ENCODE measurements at regions not wholly inside any gene's neighbourhood (a gene's known extent, or its start where the extent isn't known, plus 50 kb on each side); places are given as distances from the start of the nearest gene placed in this dataset.
"Not testable (repeated sequence)": the region's sequence is repeated elsewhere in the genome, so short reads cannot be mapped to it uniquely, and the experiment has no call there.

DNA sequence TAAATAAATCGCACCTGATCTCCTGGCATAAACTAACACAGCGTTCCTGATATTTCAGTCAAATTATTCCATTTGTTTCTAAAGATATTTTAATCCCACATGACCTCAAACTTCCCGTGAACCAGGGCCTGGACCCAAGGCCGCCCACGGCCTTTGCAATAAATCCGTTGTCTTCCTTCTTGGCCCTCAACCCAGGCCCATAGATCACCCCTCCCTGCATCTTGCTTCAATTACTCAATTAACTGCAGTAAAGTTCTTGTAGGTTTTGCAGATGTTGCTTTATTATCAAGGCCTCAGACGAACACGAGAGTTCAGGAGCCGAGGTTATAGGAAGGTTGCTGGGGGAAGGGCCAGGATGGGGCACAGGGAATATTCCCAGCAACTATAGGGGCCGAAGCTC, 249.4 kb downstream of the RAB11FIP2 start:
- DNase-seq, result no peak

DNA sequence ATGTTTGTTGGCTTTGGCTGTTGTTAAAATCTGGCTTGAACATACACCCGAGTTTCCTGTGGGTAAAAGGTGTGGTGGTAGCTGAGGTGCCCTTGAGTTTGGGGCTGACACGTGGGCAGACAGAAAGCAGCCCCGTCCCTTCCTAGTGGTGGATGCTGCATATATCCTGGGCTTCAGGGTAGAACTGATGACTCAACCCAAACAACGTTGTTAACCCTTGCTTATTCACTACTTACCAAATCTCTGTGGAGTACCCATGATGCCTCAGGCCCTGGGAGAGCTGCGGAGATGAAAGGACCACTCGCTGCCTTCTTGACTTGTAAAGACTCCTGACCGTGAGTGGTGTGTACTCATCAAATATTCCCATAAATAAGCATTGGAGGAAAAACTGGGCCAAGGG, 245.1 kb downstream of the RAB11FIP2 start:
- DNase-seq, result no peak

DNA sequence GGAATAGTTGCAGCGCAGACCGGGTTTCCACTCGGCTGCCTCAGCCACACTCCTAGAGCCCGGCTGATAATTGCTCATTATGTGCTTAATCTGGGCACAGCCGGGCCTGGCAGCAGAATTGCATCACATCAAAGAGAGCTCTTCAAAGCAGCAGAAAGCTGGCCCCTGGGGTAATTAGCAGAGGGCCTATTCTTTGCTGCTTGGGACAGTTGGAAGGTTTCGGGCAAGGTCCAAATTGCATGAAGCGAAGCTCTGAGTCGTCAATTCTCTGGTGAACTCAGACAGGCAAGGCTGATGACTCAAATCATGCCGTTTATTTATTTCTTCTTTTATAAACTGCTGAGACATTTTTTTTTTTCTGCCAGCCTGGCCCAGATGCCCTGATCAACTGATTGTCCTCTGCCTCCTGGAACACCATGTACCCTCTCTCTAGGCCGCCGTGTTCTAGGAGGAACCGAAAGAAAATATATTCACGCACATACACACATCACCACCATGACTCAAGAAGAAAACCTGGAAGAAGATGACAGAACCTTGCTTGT, 242.2 kb downstream of the RAB11FIP2 start:
- DNase-seq, result no peak

DNA sequence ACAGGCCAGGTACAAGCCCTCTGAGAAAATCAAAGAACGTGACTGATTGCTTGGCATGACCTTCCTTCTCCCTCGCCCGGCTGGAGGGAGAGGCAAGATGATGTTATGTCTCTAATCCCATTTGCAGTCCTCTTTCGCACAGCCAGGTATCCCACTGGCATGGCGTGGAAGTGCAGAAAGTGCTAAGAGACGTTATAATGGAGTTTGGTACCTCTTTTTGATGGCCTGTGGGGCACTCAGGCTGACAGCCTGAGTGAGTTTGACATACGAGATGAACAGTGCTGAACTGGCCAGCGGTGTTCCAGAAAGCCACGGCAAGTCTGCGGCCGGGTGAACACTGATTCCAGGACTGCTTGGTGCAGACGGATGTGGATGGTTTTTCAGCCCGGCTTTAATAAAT, 241.6 kb downstream of the RAB11FIP2 start:
- no peak for DNase-seq

DNA sequence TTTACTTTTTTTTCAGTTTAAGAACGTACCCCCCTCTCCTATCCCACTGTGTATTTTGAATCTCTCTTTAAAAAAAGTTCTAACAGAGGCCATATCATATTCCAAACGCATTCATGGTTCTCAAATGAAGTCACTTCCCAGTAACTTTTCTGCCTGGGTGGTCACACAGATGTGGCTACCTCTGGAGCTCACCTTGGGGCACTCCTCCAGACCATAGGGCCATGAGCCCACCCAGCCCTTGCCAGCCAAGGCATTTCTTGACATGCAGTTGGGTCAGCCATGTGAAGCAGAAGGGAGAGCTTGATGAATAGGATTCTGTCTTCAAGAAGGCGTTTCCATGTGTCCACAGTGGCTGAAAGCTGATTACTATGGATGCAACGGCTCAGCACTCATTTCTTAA, 239.3 kb downstream of the RAB11FIP2 start:
- DNase-seq, result no peak

GRCh38 chr10:117815816-117816215, 230.9 kb downstream of the RAB11FIP2 start:
- not testable (repeated sequence) for DNase-seq

DNA sequence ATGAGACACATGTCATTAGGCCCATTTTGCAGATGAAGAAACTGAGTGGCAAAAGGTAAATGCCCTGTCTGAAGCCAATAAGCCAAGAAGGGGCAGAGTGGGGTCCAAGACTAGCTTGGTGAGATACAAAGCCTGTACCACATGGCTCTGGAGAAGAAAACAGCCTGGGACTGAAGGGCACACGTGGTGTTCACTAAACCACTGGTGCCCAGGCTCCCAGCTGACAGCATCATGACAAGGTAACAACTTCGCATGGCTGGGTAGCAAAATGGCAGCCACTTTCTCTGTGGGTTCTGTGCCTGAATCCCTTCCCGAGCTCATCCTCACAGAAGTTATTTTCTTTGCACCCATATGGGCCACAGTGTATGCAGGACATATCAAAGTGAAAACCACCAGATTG, 229.6 kb downstream of the RAB11FIP2 start:
- no peak for DNase-seq

- no peak for DNase-seq
These were observed 228.0 kb downstream of the RAB11FIP2 start for GRCh38 chr10:117818721-117819120.

- DNase-seq, result no peak
These were observed 227.4 kb downstream of the RAB11FIP2 start for GRCh38 chr10:117819304-117819703.

DNA sequence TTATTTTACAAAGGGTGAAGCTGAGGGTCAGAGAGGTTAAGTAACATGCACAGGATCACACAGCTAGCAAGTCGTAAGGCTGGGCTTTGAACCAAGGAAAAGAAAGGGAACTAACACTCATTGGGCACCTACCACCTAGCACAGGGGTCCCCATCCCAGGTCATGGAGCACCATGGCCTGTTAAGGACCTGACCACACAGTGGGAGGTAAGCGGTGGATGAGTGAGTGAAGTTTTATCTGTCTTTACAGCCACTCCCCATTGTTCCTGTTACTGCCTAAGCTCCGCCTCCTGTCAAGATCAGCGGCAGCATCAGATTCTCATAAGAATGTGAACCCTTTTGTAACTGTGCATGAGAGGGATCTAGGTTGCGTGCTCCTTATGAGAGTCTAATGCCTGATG, 222.8 kb downstream of the RAB11FIP2 start:
- no peak for DNase-seq

- no peak for DNase-seq
These were observed 216.5 kb downstream of the RAB11FIP2 start for GRCh38 chr10:117830205-117830604.

GRCh38 chr10:117830787-117831212, 215.9 kb downstream of the RAB11FIP2 start:
- peak; percentile 8 for DNase-seq

GRCh38 chr10:117838500-117839498, 207.9 kb downstream of the RAB11FIP2 start:
- DNase-seq, result not testable (repeated sequence)

DNA sequence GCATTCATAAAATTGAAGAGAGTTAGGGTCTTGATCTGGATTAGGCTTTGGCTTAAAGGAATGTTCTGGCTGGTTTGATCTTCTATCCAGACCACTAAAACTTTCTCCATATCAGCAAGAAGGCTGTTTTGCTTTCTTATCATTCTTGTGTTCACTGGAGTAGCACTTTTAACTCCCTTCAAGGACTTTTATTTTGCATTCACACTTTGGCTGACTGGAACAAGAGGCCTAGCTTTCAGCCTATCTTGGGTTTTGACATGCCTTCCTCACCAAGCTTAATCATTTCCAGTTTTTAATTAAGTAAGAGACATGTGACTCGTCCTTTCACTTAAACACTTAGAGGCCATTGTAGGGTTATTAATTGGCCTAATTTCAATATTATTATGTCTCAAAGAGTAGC, 190.3 kb downstream of the RAB11FIP2 start:
- DNase-seq, result not testable (repeated sequence)

GRCh38 chr10:117860135-117860534, 186.6 kb downstream of the RAB11FIP2 start:
- no peak for DNase-seq

GRCh38 chr10:117860823-117861222, 185.9 kb downstream of the RAB11FIP2 start:
- DNase-seq, result no peak

- DNase-seq, result no peak
These were observed 185.4 kb downstream of the RAB11FIP2 start for GRCh38 chr10:117861329-117861728.

DNA sequence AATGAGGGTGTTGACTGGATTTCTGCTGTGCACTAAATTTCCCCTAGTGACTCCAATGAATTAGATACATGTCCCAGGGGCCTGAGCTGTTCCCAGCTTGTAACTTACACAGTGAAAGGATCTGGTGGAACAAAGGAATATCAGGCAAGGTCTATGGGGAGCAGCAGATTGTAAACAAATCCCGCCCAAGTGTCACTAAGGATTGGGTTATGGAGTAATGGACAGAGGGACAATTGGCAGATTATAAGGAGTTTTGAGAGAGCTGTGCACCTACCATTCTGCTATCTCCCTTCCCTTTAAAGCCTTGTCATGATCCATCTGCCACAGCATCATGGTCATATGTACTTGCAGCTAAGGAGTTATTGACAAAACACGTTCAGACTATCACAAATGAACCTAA, 183.0 kb downstream of the RAB11FIP2 start:
- no peak for DNase-seq

DNA sequence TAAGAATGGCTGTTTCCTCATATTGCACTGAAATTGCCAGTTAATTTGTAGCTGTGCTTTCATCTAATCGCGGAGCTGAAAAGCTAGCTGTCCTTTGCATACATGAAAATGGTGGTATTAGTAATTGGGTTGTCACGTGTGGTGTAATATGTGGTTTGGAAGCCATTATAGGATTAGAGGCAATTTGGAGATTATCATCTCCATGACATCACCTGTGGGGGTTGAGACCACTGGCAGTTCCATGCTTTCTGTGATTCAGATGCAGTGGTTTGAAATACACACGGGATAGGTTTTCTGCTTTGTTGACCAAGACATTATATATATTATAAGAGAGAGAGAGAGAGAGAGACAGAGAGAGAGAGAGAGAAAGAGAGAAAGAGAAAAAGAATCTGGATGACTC, 180.8 kb downstream of the RAB11FIP2 start:
- no peak for DNase-seq

GRCh38 chr10:117868151-117868550, 178.6 kb downstream of the RAB11FIP2 start:
- no peak for DNase-seq

GRCh38 chr10:117875793-117876192, 170.9 kb downstream of the RAB11FIP2 start:
- no peak for DNase-seq

DNA sequence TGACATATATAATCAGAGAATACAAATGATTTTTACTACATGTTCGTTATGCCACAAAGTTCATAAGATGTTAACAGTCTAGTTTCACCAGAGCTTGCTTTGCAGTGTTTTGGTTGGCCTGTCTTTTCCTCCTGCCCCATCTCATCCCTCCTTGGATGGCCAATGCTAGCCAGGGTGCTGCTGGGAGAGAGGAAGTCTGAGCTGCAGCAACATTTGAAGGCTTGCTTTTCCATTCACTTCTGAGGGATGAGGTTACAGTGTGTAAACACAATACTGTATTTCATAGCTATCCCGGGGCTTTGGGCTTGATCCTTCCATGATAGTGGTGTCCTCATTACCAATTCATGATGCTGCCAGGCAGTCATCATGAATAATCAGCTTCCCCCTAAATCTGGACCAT, 170.5 kb downstream of the RAB11FIP2 start:
- no peak for DNase-seq

DNA sequence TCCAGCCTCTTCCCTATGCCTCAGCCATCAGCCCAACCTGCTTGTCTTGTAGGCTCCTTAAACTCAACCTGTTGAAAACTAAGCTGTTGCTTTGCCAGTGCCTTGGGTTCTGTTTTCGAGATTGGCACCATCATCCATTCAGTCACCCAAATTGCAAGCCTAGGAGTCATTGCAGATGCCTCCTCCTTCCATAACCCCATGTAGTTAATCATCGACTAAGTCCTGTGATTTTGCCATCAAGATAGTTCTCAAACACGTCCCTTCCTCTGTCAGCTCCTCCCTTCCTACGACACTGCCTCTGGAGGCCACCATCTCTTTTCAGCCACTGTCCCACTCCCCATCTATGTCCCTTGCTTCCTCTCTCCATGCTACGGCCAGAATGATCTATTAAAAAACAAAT, 168.1 kb downstream of the RAB11FIP2 start:
- no peak for DNase-seq

GRCh38 chr10:117884093-117884492, 162.6 kb downstream of the RAB11FIP2 start:
- DNase-seq, result no peak

Measured in NCI-H524 treated with DMSO at 0.1 percent for 48 hours (cell line).